OCI-LY7 (cell line): ENCODE measurements at regions not wholly inside any gene's neighbourhood (a gene's known extent, or its start where the extent isn't known, plus 50 kb on each side); places are given as distances from the start of the nearest gene placed in this dataset.

ENCODE experiments used
- EZH2phosphoT487 ChIP-seq: fragments of 200-600 bp; sonication (generic); IDR thresholded peaks from 2 replicates; pipeline ENCODE4 v1.6.1; 2018; ENCODE audit warnings: low read depth, borderline replicate concordance, mild to moderate bottlenecking, mixed run types, antibody characterized with exemption, low read length, moderate library complexity, mixed read lengths
- TF ChIP-seq, protein P1 (sequence below): fragments of 200-600 bp; sonication (generic); conservative IDR thresholded peaks from 2 replicates; pipeline ENCODE4 v1.5.1; 2014; ENCODE audit warnings: mild to moderate bottlenecking, antibody characterized with exemption, low read length, moderate library complexity, mixed read lengths

GRCh38 chr7:67448271-67448670, 451.6 kb downstream of the TYW1 start:
- TF ChIP-seq, protein P1, sequence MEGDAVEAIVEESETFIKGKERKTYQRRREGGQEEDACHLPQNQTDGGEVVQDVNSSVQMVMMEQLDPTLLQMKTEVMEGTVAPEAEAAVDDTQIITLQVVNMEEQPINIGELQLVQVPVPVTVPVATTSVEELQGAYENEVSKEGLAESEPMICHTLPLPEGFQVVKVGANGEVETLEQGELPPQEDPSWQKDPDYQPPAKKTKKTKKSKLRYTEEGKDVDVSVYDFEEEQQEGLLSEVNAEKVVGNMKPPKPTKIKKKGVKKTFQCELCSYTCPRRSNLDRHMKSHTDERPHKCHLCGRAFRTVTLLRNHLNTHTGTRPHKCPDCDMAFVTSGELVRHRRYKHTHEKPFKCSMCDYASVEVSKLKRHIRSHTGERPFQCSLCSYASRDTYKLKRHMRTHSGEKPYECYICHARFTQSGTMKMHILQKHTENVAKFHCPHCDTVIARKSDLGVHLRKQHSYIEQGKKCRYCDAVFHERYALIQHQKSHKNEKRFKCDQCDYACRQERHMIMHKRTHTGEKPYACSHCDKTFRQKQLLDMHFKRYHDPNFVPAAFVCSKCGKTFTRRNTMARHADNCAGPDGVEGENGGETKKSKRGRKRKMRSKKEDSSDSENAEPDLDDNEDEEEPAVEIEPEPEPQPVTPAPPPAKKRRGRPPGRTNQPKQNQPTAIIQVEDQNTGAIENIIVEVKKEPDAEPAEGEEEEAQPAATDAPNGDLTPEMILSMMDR, result no peak
- no peak for TF ChIP-seq EZH2phosphoT487
